HCT116 (cell line): ENCODE measurements at regions not wholly inside any gene's neighbourhood (a gene's known extent, or its start where the extent isn't known, plus 50 kb on each side); places are given as distances from the start of the nearest gene placed in this dataset.

Source experiments
- ATAC-seq: fragments of 200-7000 bp; cut with Tn5 transposase; 2 replicates; pipeline ENCODE4 v1.9.1; 2020; ENCODE audit warnings: mild to moderate bottlenecking, moderate library complexity
- BruUV-seq: library from RNA; stranded (reverse); fragments of 400-500 nt; replicated peaks from 2 replicates; lab custom pipeline; 2021; lab: Mats Ljungman, UMichigan
- CTCF ChIA-PET: fragments of 300-600 bp; sonication (Branson Sonifier 250); formaldehyde crosslinking; loops from one replicate; lab custom pipeline; 2021; ENCODE audit warnings: antibody characterized with exemption; lab: Charles Lee
- POLR2A ChIA-PET: fragments of 300-600, 350-600 bp; sonication (Branson Sonifier 250); formaldehyde crosslinking; loops from one replicate; lab custom pipeline; 2021; ENCODE audit warnings: antibody characterized with exemption; lab: Charles Lee
- RAD21 ChIA-PET, 2 experiments: fragments of 300-600 bp; sonication (Branson Sonifier 250); formaldehyde crosslinking; loops; one replicate each; lab custom pipeline; 2023; ENCODE audit warnings: low total read pairs in 2 of 2; ENCODE audit not compliant: uncharacterized antibody in 2 of 2, unreplicated experiment in 2 of 2, low non-redundant PET in 1 of 2; lab: Charles Lee
- DNase-seq: peaks from one replicate; pipeline ENCODE4 v3.0.0-alpha.2; 2010; ENCODE audit warnings: low read depth, low spot score
- H2AFZ ChIP-seq: fragments of 200-600 bp; shearing (Covaris generic), sonication (generic); 2 replicates; pipeline ENCODE4 v1.6.1; 2017; ENCODE audit warnings: low read depth, mixed run types, mixed read lengths, antibody characterized with exemption, low read length; ENCODE audit not compliant: poor library complexity, severe bottlenecking
- H3K27ac ChIP-seq: 2 replicates; pipeline ENCODE4 v1.5.1; 2012; ENCODE audit warnings: low read depth, low read length
- H3K27me3 ChIP-seq: fragments of 200-600 bp; sonication (generic); 2 replicates; pipeline ENCODE4 v1.6.1; 2016; ENCODE audit warnings: mixed run types, low read length, mixed read lengths; ENCODE audit not compliant: insufficient read depth
- H3K36me3 ChIP-seq, 2 experiments: fragments of 200-500 bp in 1 of 2; fragments of 200-600 bp in 1 of 2; sonication (Bioruptor generic) in 1 of 2; sonication (generic) in 1 of 2; 2 replicates each; pipeline versions ENCODE4 v1.5.1 to v1.6.1; 2014 to 2016; ENCODE audit warnings: low read length in 2 of 2, inconsistent platforms in 1 of 2, mixed read lengths in 1 of 2, mixed run types in 1 of 2; ENCODE audit not compliant: insufficient read depth in 2 of 2, control insufficient read depth in 1 of 2
- H3K4me1 ChIP-seq, 2 experiments: fragments of 200-600 bp in 1 of 2; sonication (generic) in 1 of 2; 2 replicates each; pipeline versions ENCODE4 v1.5.1 to v1.6.1; 2012 to 2017; ENCODE audit warnings: low read length in 2 of 2, inconsistent platforms in 1 of 2, mild to moderate bottlenecking in 1 of 2, mixed read lengths in 1 of 2, mixed run types in 1 of 2, moderate library complexity in 1 of 2; ENCODE audit not compliant: insufficient read depth in 2 of 2, control insufficient read depth in 1 of 2
- H3K4me2 ChIP-seq: fragments of 200-600 bp; sonication (generic); 2 replicates; pipeline ENCODE4 v1.6.1; 2017; ENCODE audit warnings: mixed run types, low read length, mixed read lengths
- H3K4me3 ChIP-seq, 2 experiments: fragments of 200-600 bp in 1 of 2; sonication (generic) in 1 of 2; replicated peaks in 1 of 2; 2 replicates each; pipeline ENCODE4 v1.5.1; 2011 to 2016; ENCODE audit warnings: low read length in 2 of 2, control low read depth in 1 of 2, low read depth in 1 of 2, mild to moderate bottlenecking in 1 of 2, mixed read lengths in 1 of 2, mixed run types in 1 of 2
- H3K79me2 ChIP-seq: fragments of 200-600 bp; sonication (generic); 2 replicates; pipeline ENCODE4 v1.6.1; 2017; ENCODE audit warnings: mild to moderate bottlenecking, mixed run types, low read length, moderate library complexity, mixed read lengths; ENCODE audit not compliant: insufficient read depth
- H3K9ac ChIP-seq: fragments of 200-600 bp; sonication (generic); 2 replicates; pipeline ENCODE4 v1.6.1; 2016; ENCODE audit warnings: low read length, mixed read lengths
- H3K9me2 ChIP-seq: fragments of 200-600 bp; sonication (generic), shearing (Covaris generic); 2 replicates; pipeline ENCODE4 v1.6.1; 2017; ENCODE audit warnings: mixed run types, mild to moderate bottlenecking, moderate library complexity; ENCODE audit not compliant: insufficient read depth
- H3K9me3 ChIP-seq, 2 experiments: fragments of 200-500 bp in 1 of 2; fragments of 200-600 bp in 1 of 2; sonication (Bioruptor generic) in 1 of 2; sonication (generic) in 1 of 2; 2 replicates each; pipeline ENCODE4 v1.6.1; 2014 to 2017; ENCODE audit warnings: low read length in 2 of 2, mixed read lengths in 2 of 2, inconsistent platforms in 1 of 2, low read depth in 1 of 2, mild to moderate bottlenecking in 1 of 2, mixed run types in 1 of 2, moderate library complexity in 1 of 2; ENCODE audit not compliant: control insufficient read depth in 1 of 2, insufficient read depth in 1 of 2
- H4K20me1 ChIP-seq: fragments of 200-600 bp; sonication (generic), shearing (Covaris generic); 2 replicates; pipeline ENCODE4 v1.6.1; 2017; ENCODE audit warnings: mixed run types, mild to moderate bottlenecking, moderate library complexity; ENCODE audit not compliant: insufficient read depth
- CBX3 ChIP-seq: IDR thresholded peaks from 2 replicates; pipeline ENCODE4 v1.6.1; 2012; ENCODE audit warnings: low read depth
- CTCF ChIP-seq, 3 experiments: fragments of 200-600 bp in 1 of 3; sonication (generic) in 1 of 3; IDR thresholded peaks in 2 of 3; conservative IDR thresholded peaks in 1 of 3; 2 replicates each; pipeline ENCODE4 v1.5.1; 2012 to 2017; ENCODE audit warnings: low read depth in 2 of 3, low read length in 2 of 3, antibody characterized with exemption in 1 of 3, borderline replicate concordance in 1 of 3, control low read depth in 1 of 3, mild to moderate bottlenecking in 1 of 3, mixed read lengths in 1 of 3, mixed run types in 1 of 3, moderate library complexity in 1 of 3; ENCODE audit not compliant: insufficient read depth in 1 of 3
- EGR1 ChIP-seq: IDR thresholded peaks from 2 replicates; pipeline ENCODE4 v1.6.1; 2012; ENCODE audit warnings: low read depth
- POLR2A ChIP-seq: IDR thresholded peaks from 2 replicates; pipeline ENCODE4 v1.7.0; 2011; ENCODE audit warnings: borderline replicate concordance; ENCODE audit not compliant: insufficient read depth, insufficient read length; ENCODE audit errors: extremely low read depth
- RAD21 ChIP-seq: IDR thresholded peaks from 2 replicates; pipeline ENCODE4 v1.6.1; 2012; ENCODE audit warnings: low read depth, mild to moderate bottlenecking
- SP1 ChIP-seq: IDR thresholded peaks from 2 replicates; pipeline ENCODE4 v1.6.1; 2012; ENCODE audit warnings: low read depth
- ZFX ChIP-seq: fragments of 450-650 bp; IDR thresholded peaks from 2 replicates; pipeline ENCODE4 v1.6.1; 2017
- ZNF274 ChIP-seq: fragments of 200-500 bp; sonication (Bioruptor generic); IDR thresholded peaks from 2 replicates; pipeline ENCODE4 v1.6.1; 2014; ENCODE audit warnings: mild to moderate bottlenecking, low read depth, low read length, inconsistent platforms
- intact Hi-C: fragments of 100-400 bp; cut with micrococcal nuclease; formaldehyde crosslinking; loops from 2 replicates; pipeline ENCODE4 v1.10.0; 2022

GRCh38 chr10:15436696-15437095 lies 65.6 kb upstream of the FAM171A1 start:
- H3K9ac ChIP-seq, result no peak overlapping the region
- no peak overlapping the region for H3K4me2 ChIP-seq
- TF ChIP-seq ZNF274 (no peak), CBX3 (no peak), CTCF (IDR thresholded peaks at IDR 0.05 in 2 of 3, conservative IDR thresholded peaks at IDR 0.05 in 1 of 3; ENCODE audit: borderline replicate concordance in 1 of 3, insufficient read depth in 1 of 3, low read depth in 2 of 3, low read length in 2 of 3) (no peak), SP1 (no peak)
- H3K9me3 ChIP-seq, result no peaks in the 10 kb centered on the region
- H3K27me3 ChIP-seq, result no peaks in the 10 kb centered on the region
- intact Hi-C loops, result loop anchor here (5.0 kb wide), 1 partner anchor 386 kb away; no protein-coding TSS in a partner anchor
- no peaks in the 10 kb centered on the region for H3K79me2 ChIP-seq
- CTCF ChIA-PET, result no interaction called here
- RAD21 ChIA-PET, result no interaction called here
- H3K27ac ChIP-seq, result no peak overlapping the region
- H3K9me2 ChIP-seq, result no peaks in the 10 kb centered on the region
- H2AFZ ChIP-seq, result no peak overlapping the region
- no peaks in the 10 kb centered on the region for H4K20me1 ChIP-seq
- no peaks in the 10 kb centered on the region for H3K36me3 ChIP-seq
- no peak overlapping the region for H3K4me3 ChIP-seq
- no peak for ATAC-seq
- no peak for DNase-seq
- H3K4me1 ChIP-seq, result 0 out of 4 replicates have a peak, but pooled peaks cover 0 to 2% of the 10 kb centered on the region in 2 experiments
- POLR2A ChIA-PET, result no interaction called here
- BruUV-seq, result no TSS peak

GRCh38 chr10:15433850-15434537 lies 62.9 kb upstream of the FAM171A1 start:
- TF ChIP-seq POLR2A (no peak), EGR1 (0 out of 2 replicates have a peak, but pooled peaks have one; percentile 30), ZFX (no peak), RAD21 (peak; percentile 60), CTCF (IDR thresholded peaks at IDR 0.05 in 2 of 3, conservative IDR thresholded peaks at IDR 0.05 in 1 of 3; ENCODE audit: borderline replicate concordance in 1 of 3, insufficient read depth in 1 of 3, low read depth in 2 of 3, low read length in 2 of 3) (peak; percentile 46 to 69 (median 50); a peak in 4 of 6 replicates)
- H3K27ac ChIP-seq, result no peak overlapping the region
- DNase-seq, result peak; percentile 38
- peak overlapping the region; percentile 48 for H2AFZ ChIP-seq
- no TSS peak for BruUV-seq
- ChIA-PET CTCF (interaction anchor here (0.8 to 1.2 kb wide), 4 partner anchors 10 to 284 kb away, joined by 3 to 5 read pairs (median 4); no protein-coding TSS in a partner anchor), POLR2A (no interaction called here), RAD21 (no interaction called here)
- H3K4me1 ChIP-seq, result 0 out of 4 replicates have a peak, but pooled peaks cover 0 to 2% of the 10 kb centered on the region in 2 experiments
- H3K9me2 ChIP-seq, result no peaks in the 10 kb centered on the region
- intact Hi-C loops, result loop anchor here (1.0 to 2.0 kb wide), 2 partner anchors 291 to 311 kb away; no protein-coding TSS in a partner anchor
- peak overlapping the region; percentile 29 to 37 for H3K4me3 ChIP-seq
- ATAC-seq, result peak; percentile 90
- H3K27me3 ChIP-seq, result no peaks in the 10 kb centered on the region
- H3K36me3 ChIP-seq, result no peaks in the 10 kb centered on the region
- H3K9me3 ChIP-seq, result no peaks in the 10 kb centered on the region
- H3K79me2 ChIP-seq, result no peaks in the 10 kb centered on the region
- peak overlapping the region; percentile 58 for H3K4me2 ChIP-seq
- H4K20me1 ChIP-seq, result no peaks in the 10 kb centered on the region
- H3K9ac ChIP-seq, result no peak overlapping the region; the same call in 1 of the 2 replicates
